Amygdala (tissue), 56 donors: ENCODE measurements at regions not wholly inside any gene's neighbourhood (a gene's known extent, or its start where the extent isn't known, plus 50 kb on each side); places are given as distances from the start of the nearest gene placed in this dataset.

Experiments used
- DNase-seq, 56 donors: peaks; one replicate each; lab custom pipeline; 2025; lab: John Stamatoyannopoulos, UW

- no peak for DNase-seq
These were observed 339.8 kb upstream of the LINC00305 start for GRCh38 chr18:64488698-64489097.

- no peak for DNase-seq
These were observed 325.9 kb upstream of the LINC00305 start for GRCh38 chr18:64474773-64475172.

GRCh38 chr18:64474255-64474654, 325.4 kb upstream of the LINC00305 start:
- DNase-seq = no peak

- DNase-seq = no peak
These were observed 300.5 kb upstream of the LINC00305 start for GRCh38 chr18:64449434-64449833.

GRCh38 chr18:64444819-64445218, 295.9 kb upstream of the LINC00305 start:
- DNase-seq = no peak

GRCh38 chr18:64438178-64438577, 289.3 kb upstream of the LINC00305 start:
- no peak for DNase-seq

- no peak for DNase-seq
These were observed 287.2 kb upstream of the LINC00305 start for GRCh38 chr18:64436111-64436510.

- no peak for DNase-seq
These were observed 270.3 kb upstream of the LINC00305 start for GRCh38 chr18:64419156-64419555.

- no peak for DNase-seq
These were observed 268.1 kb upstream of the LINC00305 start for GRCh38 chr18:64416990-64417389.

GRCh38 chr18:64415218-64415617, 266.3 kb upstream of the LINC00305 start:
- no peak for DNase-seq

GRCh38 chr18:64410685-64411084, 261.8 kb upstream of the LINC00305 start:
- DNase-seq = no peak

GRCh38 chr18:64409511-64409910, 260.6 kb upstream of the LINC00305 start:
- DNase-seq = no peak

- DNase-seq = no peak
These were observed 258.7 kb upstream of the LINC00305 start for GRCh38 chr18:64407606-64408005.

- DNase-seq = no peak
These were observed 256.3 kb upstream of the LINC00305 start for GRCh38 chr18:64405161-64405560.

- DNase-seq = no peak
These were observed 255.1 kb upstream of the LINC00305 start for GRCh38 chr18:64403784-64404503.

GRCh38 chr18:64402636-64403035, 253.7 kb upstream of the LINC00305 start:
- no peak for DNase-seq

GRCh38 chr18:64401268-64402060, 252.6 kb upstream of the LINC00305 start:
- DNase-seq = no peak

- DNase-seq = no peak
These were observed 250.7 kb upstream of the LINC00305 start for GRCh38 chr18:64399566-64399965.

- DNase-seq = no peak
These were observed 249.4 kb upstream of the LINC00305 start for GRCh38 chr18:64398320-64398719.

GRCh38 chr18:64392202-64392601, 243.3 kb upstream of the LINC00305 start:
- DNase-seq = no peak

GRCh38 chr18:64384101-64384500, 235.2 kb upstream of the LINC00305 start:
- no peak for DNase-seq

GRCh38 chr18:64380117-64380516, 231.2 kb upstream of the LINC00305 start:
- DNase-seq = no peak
